HEK293T (cell line): ENCODE measurements at regions not wholly inside any gene's neighbourhood (a gene's known extent, or its start where the extent isn't known, plus 50 kb on each side); places are given as distances from the start of the nearest gene placed in this dataset.

Source experiments
- CTCF ChIA-PET: fragments of 350-600 bp; formaldehyde crosslinking; extraction: SDS; loops from one replicate; lab custom pipeline; 2021; ENCODE audit warnings: antibody characterized with exemption, inconsistent platforms; lab: Yijun Ruan, JAX
- POLR2A ChIA-PET: fragments of 350-600 bp; formaldehyde crosslinking; extraction: SDS; loops from one replicate; lab custom pipeline; 2020; ENCODE audit warnings: antibody characterized with exemption, inconsistent platforms; lab: Yijun Ruan, JAX
- DNase-seq: peaks from one replicate; pipeline ENCODE4 v3.0.0; 2012; ENCODE audit warnings: mixed read lengths; ENCODE audit errors: extremely low spot score
- ARNT ChIP-seq: fragments of 450-650 bp; IDR thresholded peaks from 2 replicates; pipeline ENCODE4 v1.6.1; 2017; ENCODE audit warnings: mild to moderate bottlenecking
- BHLHE40 ChIP-seq: fragments of 450-650 bp; IDR thresholded peaks from 2 replicates; pipeline ENCODE4 v1.6.1; 2016; ENCODE audit warnings: mild to moderate bottlenecking, moderate library complexity, borderline replicate concordance
- CTBP1 ChIP-seq: fragments of 450-650 bp; IDR thresholded peaks from 2 replicates; pipeline ENCODE4 v1.6.1; 2016; ENCODE audit warnings: borderline replicate concordance
- ELF4 ChIP-seq: fragments of 450-650 bp; IDR thresholded peaks from 2 replicates; pipeline ENCODE4 v1.6.1; 2017; ENCODE audit warnings: antibody characterized with exemption
- FOXA1 ChIP-seq: fragments of 450-650 bp; IDR thresholded peaks from 2 replicates; pipeline ENCODE4 v1.6.1; 2016; ENCODE audit warnings: mild to moderate bottlenecking
- FOXK2 ChIP-seq: fragments of 450-650 bp; IDR thresholded peaks from 2 replicates; pipeline ENCODE4 v1.6.1; 2016; ENCODE audit warnings: mild to moderate bottlenecking
- FOXM1 ChIP-seq: fragments of 450-650 bp; IDR thresholded peaks from 2 replicates; pipeline ENCODE4 v1.6.1; 2017; ENCODE audit warnings: mild to moderate bottlenecking, borderline replicate concordance
- HDGF ChIP-seq: fragments of 450-650 bp; IDR thresholded peaks from 2 replicates; pipeline ENCODE4 v1.6.1; 2017; ENCODE audit warnings: antibody characterized with exemption, borderline replicate concordance
- L3MBTL2 ChIP-seq: fragments of 450-650 bp; conservative IDR thresholded peaks from 2 replicates; pipeline ENCODE4 v1.6.1; 2016; ENCODE audit warnings: mild to moderate bottlenecking
- LEF1 ChIP-seq: fragments of 450-650 bp; IDR thresholded peaks from 2 replicates; pipeline ENCODE4 v1.6.1; 2017; ENCODE audit warnings: mild to moderate bottlenecking, borderline replicate concordance
- NFRKB ChIP-seq: fragments of 450-650 bp; IDR thresholded peaks from 2 replicates; pipeline ENCODE4 v1.6.1; 2016; ENCODE audit warnings: mild to moderate bottlenecking, moderate library complexity
- SP1 ChIP-seq: fragments of 450-650 bp; IDR thresholded peaks from 2 replicates; pipeline ENCODE4 v1.6.1; 2017
- SUZ12 ChIP-seq: fragments of 450-650 bp; IDR thresholded peaks from 2 replicates; pipeline ENCODE4 v1.6.1; 2016; ENCODE audit warnings: mild to moderate bottlenecking
- TARDBP ChIP-seq: fragments of 450-650 bp; IDR thresholded peaks from 2 replicates; pipeline ENCODE4 v1.6.1; 2016
- ZNF384 ChIP-seq: fragments of 450-650 bp; IDR thresholded peaks from 2 replicates; pipeline ENCODE4 v1.6.1; 2016
- TF ChIP-seq, protein P1 (sequence below): fragments of 450-650 bp; IDR thresholded peaks from 2 replicates; pipeline ENCODE4 v1.6.1; 2016

DNA sequence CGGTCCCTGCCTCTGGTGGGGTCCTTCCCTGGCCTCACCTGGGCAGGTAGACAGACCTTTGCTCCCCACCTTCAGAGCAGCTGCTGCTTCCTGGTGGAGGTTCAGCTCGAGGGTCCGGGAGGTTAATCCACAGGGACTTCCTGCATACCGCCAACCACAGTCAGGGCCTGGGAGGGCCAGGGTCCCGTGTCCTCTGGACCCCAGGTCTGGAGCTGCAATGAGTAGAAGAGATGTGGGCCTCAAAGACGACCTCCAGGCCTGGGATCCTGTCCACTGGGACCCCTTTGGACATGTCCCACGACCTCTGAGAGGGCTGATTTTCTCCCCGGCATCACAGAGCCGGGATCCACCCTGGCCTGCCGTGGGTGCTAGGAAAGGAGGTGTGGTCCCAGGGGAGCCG lies 223.3 kb upstream of the TCERG1L start:
- TF ChIP-seq ELF4 (no peak), L3MBTL2 (no peak), SUZ12 (no peak), FOXA1 (no peak), BHLHE40 (no peak), SP1 (no peak)
- POLR2A ChIA-PET = no interaction called here
- CTCF ChIA-PET = no interaction called here
- no peak for DNase-seq

DNA sequence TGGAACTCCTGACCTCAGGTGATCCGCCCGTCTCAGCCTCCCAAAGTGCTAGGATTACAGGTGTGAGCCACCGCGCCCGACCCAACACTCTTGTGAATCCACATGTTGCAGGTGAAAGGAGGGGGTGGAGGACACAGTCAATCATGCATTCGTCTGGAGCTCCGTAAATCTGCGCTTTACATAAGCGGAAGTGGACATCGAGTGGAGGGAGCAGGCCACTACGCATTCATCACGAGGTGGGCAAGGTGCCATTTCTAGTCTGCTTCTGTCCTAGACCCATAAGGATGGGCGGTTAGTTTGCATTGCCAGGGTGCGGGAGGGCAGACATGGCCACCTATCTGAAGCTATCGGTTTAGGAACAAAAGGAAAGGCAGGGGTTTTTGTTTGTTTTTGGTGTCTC lies 225.2 kb upstream of the TCERG1L start:
- DNase-seq = no peak
- ChIA-PET POLR2A (no interaction called here), CTCF (no interaction called here)
- TF ChIP-seq LEF1 (no peak), BHLHE40 (no peak), FOXK2 (no peak), FOXA1 (no peak), ZNF384 (no peak), CTBP1 (no peak), NFRKB (no peak), ARNT (no peak), FOXM1 (no peak), TARDBP (no peak)
- TF ChIP-seq, protein P1, sequence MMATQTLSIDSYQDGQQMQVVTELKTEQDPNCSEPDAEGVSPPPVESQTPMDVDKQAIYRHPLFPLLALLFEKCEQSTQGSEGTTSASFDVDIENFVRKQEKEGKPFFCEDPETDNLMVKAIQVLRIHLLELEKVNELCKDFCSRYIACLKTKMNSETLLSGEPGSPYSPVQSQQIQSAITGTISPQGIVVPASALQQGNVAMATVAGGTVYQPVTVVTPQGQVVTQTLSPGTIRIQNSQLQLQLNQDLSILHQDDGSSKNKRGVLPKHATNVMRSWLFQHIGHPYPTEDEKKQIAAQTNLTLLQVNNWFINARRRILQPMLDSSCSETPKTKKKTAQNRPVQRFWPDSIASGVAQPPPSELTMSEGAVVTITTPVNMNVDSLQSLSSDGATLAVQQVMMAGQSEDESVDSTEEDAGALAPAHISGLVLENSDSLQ = no peak

DNA sequence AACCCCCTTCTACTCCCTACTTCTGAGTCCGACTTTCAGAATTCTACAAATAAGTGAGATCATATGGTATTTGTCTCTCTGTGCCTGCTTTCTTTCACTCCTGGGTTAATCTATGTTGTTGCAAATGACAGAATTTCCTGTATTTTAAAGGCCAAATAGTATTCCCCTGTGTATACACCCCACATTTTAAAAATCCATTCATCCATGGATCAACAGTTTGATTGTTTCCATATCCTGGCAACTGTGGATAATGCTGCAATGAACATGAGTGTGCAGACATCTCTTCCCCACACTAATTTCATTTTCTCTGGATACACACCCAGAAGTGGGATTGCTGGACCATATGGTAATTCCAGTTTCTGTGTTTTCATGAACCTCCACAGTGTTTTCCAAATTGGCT lies 225.8 kb upstream of the TCERG1L start:
- TF ChIP-seq L3MBTL2 (no peak), FOXM1 (no peak), FOXK2 (no peak), TARDBP (no peak), SUZ12 (no peak)
- POLR2A ChIA-PET = no interaction called here
- no peak for DNase-seq
- CTCF ChIA-PET = no interaction called here

DNA sequence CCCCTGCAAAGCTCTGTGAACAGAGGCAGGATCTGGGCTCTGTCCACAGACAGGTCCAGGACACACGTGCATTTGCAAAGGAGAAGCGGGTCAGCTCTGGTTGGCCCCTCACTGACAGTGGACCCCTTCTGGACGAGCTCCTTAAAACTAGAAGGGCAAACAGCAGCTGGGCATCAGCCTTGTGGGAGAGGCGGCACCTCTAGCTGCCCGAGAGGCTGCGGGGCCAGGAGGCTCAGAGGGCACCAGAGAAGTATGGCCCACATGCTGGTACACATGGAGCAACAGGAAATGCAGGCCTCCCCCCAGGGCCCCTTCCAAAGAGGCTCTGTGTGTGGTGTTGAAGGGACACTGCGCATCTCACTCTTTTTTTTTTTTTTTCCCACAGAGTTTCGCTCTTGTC lies 233.0 kb upstream of the TCERG1L start:
- no peak for TF ChIP-seq ELF4
- no peak for TF ChIP-seq FOXK2
- TF ChIP-seq ARNT = no peak
- no peak for TF ChIP-seq SP1
- no peak for TF ChIP-seq ZNF384
- no peak for TF ChIP-seq SUZ12
- no peak for DNase-seq
- CTCF ChIA-PET = no interaction called here
- POLR2A ChIA-PET = no interaction called here

DNA sequence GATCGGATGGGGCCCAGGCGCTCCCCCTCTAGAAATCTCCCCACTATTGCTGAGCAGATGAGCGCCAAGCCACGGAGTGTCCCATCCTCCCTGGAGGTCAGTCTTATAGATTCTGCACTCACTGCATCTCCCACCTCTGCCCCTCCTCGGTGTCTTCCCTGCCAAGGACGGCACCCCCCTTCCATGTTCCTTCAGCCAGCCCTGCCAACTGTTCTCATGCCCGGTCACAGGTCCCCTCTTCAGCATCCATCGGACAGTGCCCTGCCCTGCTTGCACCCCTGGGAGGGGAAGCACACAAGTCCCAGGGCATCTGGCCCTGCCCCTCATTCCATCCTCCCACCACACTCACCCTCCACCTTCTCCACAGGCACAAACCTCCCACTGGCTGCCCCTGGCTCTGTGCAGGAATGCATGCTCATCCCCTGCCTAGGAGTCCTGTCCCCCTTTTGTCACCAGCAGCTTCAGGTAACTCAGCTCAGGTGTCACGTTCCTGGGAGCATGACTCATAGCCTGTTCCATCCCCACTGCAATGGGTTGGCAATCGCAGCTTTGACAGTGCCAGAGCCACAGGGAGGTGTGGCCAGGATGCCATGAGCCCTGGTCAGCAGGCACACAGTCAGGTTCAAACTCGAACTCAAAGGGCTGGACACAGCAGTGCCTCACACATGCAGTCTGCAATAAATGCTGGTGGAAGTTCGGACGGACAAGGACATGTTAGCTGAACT lies 234.7 kb upstream of the TCERG1L start:
- ChIA-PET CTCF (interaction anchor here (0.6 kb wide), 1 partner anchor 7 kb away, joined by 3 read pairs; no protein-coding TSS in a partner anchor), POLR2A (no interaction called here)
- TF ChIP-seq LEF1 (no peak), ELF4 (no peak), L3MBTL2 (no peak), TARDBP (no peak), CTBP1 (no peak), ZNF384 (no peak), NFRKB (no peak), FOXK2 (no peak), SP1 (no peak)
- TF ChIP-seq, protein P1 = no peak
- DNase-seq = no peak

DNA sequence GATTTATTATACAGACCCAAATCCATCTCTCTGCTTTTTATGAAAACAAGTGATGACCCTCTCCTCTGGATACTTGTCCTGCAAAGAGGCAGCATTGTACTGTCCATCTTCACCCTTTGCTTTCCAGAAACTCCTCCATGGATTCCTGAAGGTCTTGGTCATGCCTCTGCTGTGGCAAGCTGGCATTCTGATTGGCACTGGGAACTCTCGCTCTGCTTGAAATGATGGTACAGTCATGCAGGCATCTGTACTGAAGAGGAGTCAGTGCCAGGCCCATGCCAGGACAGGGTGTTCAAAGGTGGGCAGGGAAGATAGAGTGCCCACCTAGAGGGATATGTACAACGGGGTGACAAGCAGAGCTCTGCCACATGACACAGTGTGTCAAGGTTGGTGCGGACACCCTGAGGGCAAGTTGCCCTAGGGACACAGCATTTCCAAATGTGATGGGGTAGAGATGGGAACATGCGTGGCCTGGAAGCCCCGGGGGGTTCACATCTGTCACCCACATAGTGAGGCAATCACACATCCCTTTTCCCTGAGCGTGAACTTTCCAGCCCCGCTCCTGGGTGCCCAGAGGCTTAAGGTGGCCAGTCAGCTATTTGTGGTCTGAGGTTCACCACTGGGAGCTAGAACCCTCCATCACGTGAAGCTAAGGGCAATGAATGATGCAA lies 235.7 kb upstream of the TCERG1L start:
- ChIA-PET POLR2A (no interaction called here), CTCF (no interaction called here)
- DNase-seq = no peak
- no peak for TF ChIP-seq BHLHE40
- no peak for TF ChIP-seq L3MBTL2
- TF ChIP-seq CTBP1 = no peak
- TF ChIP-seq HDGF = no peak
- TF ChIP-seq SUZ12 = no peak
- TF ChIP-seq ZNF384 = no peak
- no peak for TF ChIP-seq NFRKB
- TF ChIP-seq, protein P1 = no peak

DNA sequence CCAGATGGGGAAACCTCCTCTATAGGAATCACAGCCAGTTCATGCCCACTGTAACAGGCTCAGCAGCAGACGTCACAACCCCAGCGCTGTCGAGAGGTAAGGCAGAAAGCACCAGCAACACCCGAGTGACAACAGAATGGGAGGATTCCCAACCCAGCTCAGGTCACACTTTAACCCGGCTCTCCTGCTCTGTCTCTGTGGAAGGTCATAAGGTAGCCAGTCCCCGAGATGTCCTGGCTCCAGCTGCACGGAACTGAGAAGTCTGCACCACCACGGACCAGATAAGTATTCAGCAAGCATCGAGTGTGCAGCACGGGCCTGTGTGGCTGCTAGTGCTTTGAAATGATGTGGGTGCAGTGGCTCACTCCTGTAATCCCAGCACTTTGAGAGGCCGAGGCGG lies 236.7 kb upstream of the TCERG1L start:
- POLR2A ChIA-PET = no interaction called here
- CTCF ChIA-PET = no interaction called here
- no peak for DNase-seq
- no peak for TF ChIP-seq HDGF
- TF ChIP-seq NFRKB = no peak
